ENCODE measurements at regions not wholly inside any gene's neighbourhood (a gene's known extent, or its start where the extent isn't known, plus 50 kb on each side); places are given as distances from the start of the nearest gene placed in this dataset.

DNA sequence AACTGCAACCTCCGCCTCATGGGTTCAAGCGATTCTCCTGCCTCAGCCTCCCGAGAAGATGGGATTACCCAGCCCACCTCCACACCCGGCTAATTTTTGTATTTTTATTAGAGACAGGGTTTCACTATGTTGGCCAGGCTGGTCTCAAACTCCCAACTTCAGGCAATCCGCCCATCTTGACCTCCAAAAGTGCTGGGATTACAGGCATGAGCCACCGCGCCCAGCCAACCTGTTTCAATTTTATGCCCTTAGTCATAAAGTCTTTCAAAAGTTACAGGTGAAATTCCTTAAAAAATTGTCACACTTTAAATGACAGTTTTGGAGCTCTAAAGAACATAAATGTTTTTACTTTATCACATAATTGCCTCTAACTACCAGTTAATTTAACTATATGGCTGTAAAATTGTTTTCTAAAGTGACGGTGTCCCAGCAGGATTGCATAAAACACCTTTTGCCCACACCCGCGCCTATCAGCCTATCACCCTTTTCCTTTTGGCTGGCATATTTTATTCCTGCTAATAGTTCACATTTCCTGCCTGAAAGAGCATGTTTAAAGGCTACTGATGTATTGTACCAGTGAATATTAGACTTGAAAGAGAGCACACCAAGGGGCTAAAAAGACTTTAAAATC is 164.2 kb upstream of the SEMA6D start:
- ChIA-PET CTCF (no interaction called here), RAD21 (ENCODE audit: unreplicated experiment) (no interaction called here), SMC1A (ENCODE audit: uncharacterized antibody, unreplicated experiment) (no interaction called here), POLR2A (no interaction called here)
- H3K4me1 ChIP-seq (ENCODE audit: control insufficient read depth, insufficient read depth, low read length): no peaks in the 10 kb centered on the region
- no TSS peak for BruUV-seq (replicated peaks)
- WGBS (ENCODE audit: insufficient coverage, insufficient replicate concordance, low lambda C conversion rate, missing lambda C conversion rate): 76% methylated on average over 10 of the region's 10 CpGs
- ATAC-seq (no peak), DNase-seq (ENCODE audit: low read depth, low spot score) (no peak), FAIRE-seq (no peak)
- no peaks in the 10 kb centered on the region for H3K79me2 ChIP-seq (ENCODE audit: control insufficient read depth, insufficient read depth, low read length)
- no peaks in the 10 kb centered on the region for H3K9me3 ChIP-seq (replicated peaks; ENCODE audit: control insufficient read depth, insufficient read depth, low read length)
- no peaks in the 10 kb centered on the region for H3K27me3 ChIP-seq (replicated peaks in 1 of 2; ENCODE audit: control insufficient read depth in 2 of 2, insufficient read depth in 2 of 2, low read length in 1 of 2)
- H4K20me1 ChIP-seq (ENCODE audit: control insufficient read depth, insufficient read depth): no peaks in the 10 kb centered on the region
- H3K36me3 ChIP-seq (ENCODE audit: control insufficient read depth in 2 of 2, insufficient read depth in 2 of 2, low read length in 1 of 2): no peaks in the 10 kb centered on the region
- no peak overlapping the region for H3K4me3 ChIP-seq
- TF ChIP-seq CHD1 (IDR thresholded peaks at IDR 0.05; ENCODE audit: low read depth, low read length) (no peak), SMAD1 (IDR thresholded peaks at IDR 0.05; ENCODE audit: low read depth, partially characterized antibody) (no peak), NFXL1 (IDR thresholded peaks at IDR 0.05; ENCODE audit: borderline replicate concordance) (no peak), CREM (IDR thresholded peaks at IDR 0.05; ENCODE audit: low read depth) (no peak), MXI1 (IDR thresholded peaks at IDR 0.05; ENCODE audit: low read depth, low read length) (no peak), GATAD2B (conservative IDR thresholded peaks at IDR 0.05; ENCODE audit: low read depth) (no peak), CEBPB (IDR thresholded peaks at IDR 0.05; ENCODE audit: borderline replicate concordance in 1 of 2, low read depth in 2 of 2, low read length in 2 of 2) (no peak), ZNF622 (IDR thresholded peaks at IDR 0.05) (no peak), EZH2 (IDR thresholded peaks at IDR 0.05; ENCODE audit: borderline replicate concordance, control insufficient read depth, low read depth, low read length) (no peak), ZZZ3 (IDR thresholded peaks at IDR 0.05; ENCODE audit: control insufficient read depth, insufficient read length, low read depth) (no peak), ESRRA (IDR thresholded peaks at IDR 0.05; ENCODE audit: low read length) (no peak)
- TF ChIP-seq, protein P1, sequence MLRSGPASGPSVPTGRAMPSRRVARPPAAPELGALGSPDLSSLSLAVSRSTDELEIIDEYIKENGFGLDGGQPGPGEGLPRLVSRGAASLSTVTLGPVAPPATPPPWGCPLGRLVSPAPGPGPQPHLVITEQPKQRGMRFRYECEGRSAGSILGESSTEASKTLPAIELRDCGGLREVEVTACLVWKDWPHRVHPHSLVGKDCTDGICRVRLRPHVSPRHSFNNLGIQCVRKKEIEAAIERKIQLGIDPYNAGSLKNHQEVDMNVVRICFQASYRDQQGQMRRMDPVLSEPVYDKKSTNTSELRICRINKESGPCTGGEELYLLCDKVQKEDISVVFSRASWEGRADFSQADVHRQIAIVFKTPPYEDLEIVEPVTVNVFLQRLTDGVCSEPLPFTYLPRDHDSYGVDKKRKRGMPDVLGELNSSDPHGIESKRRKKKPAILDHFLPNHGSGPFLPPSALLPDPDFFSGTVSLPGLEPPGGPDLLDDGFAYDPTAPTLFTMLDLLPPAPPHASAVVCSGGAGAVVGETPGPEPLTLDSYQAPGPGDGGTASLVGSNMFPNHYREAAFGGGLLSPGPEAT (IDR thresholded peaks at IDR 0.05; ENCODE audit: low read depth): no peak
- intact Hi-C loops (cut with micrococcal nuclease; ENCODE audit: unreplicated experiment): no loop called here
- H3K4me2 ChIP-seq (ENCODE audit: control insufficient read depth, insufficient read depth): no peak overlapping the region
- H3K9ac ChIP-seq (ENCODE audit: control insufficient read depth, insufficient read depth, low read length): no peak overlapping the region
- H3K27ac ChIP-seq (ENCODE audit: control insufficient read depth, insufficient read depth): no peak overlapping the region
- no peak overlapping the region for H2AFZ ChIP-seq (ENCODE audit: control insufficient read depth, low read depth, low read length)
- in situ Hi-C loops (cut with MboI): no loop called here

All from GM12878 (cell line).